ENCODE measurements at regions not wholly inside any gene's neighbourhood (a gene's known extent, or its start where the extent isn't known, plus 50 kb on each side); places are given as distances from the start of the nearest gene placed in this dataset.

- Histone ChIP-seq H3K4me3 (no peak overlapping the region), H3K27ac (no peak overlapping the region), H3K9me2 (ENCODE audit: insufficient read depth) (no peaks in the 10 kb centered on the region; the same call in 1 of the 2 replicates), H3K9me3 (ENCODE audit: low read depth) (no peaks in the 10 kb centered on the region), H3K79me2 (ENCODE audit: insufficient read depth) (no peaks in the 10 kb centered on the region), H3K36me3 (ENCODE audit: low read depth) (no peaks in the 10 kb centered on the region), H3F3A (ENCODE audit: insufficient read depth) (no peaks in the 10 kb centered on the region), H3K4me1 (ENCODE audit: insufficient read depth) (no peaks in the 10 kb centered on the region), H4K20me1 (ENCODE audit: insufficient read depth) (no peaks in the 10 kb centered on the region), H3K4me2 (ENCODE audit: unreplicated experiment) (no peak overlapping the region), H2AFZ (no peak overlapping the region), H3K27me3 (replicated peaks; ENCODE audit: insufficient read depth) (no peaks in the 10 kb centered on the region), H3K9ac (no peak overlapping the region)
- in situ Hi-C loops (cut with MboI), result no loop called here
- TF ChIP-seq EZH2phosphoT487 (IDR thresholded peaks at IDR 0.05; ENCODE audit: insufficient read depth, low read depth), result no peak
- no peak for TF ChIP-seq EZH2 (IDR thresholded peaks at IDR 0.05; ENCODE audit: insufficient read depth, poor library complexity, severe bottlenecking)
- 47 to 56% methylated on average over 10 of the region's 10 CpGs for WGBS, 2 experiments (ENCODE audit: low coverage in 1 of 2, low lambda C conversion rate in 2 of 2, missing lambda C conversion rate in 2 of 2)
- no peak for DNase-seq
These were observed 238.8 kb downstream of the AACS start for GRCh38 chr12:125304029-125304428.

GRCh38 chr12:125305231-125305630 lies 240.0 kb downstream of the AACS start:
- Histone ChIP-seq H3K27ac (no peak overlapping the region), H3K4me1 (ENCODE audit: insufficient read depth) (no peaks in the 10 kb centered on the region), H3K79me2 (ENCODE audit: insufficient read depth) (no peaks in the 10 kb centered on the region), H3K9me3 (ENCODE audit: low read depth) (no peaks in the 10 kb centered on the region), H3K9ac (no peak overlapping the region), H3K9me2 (ENCODE audit: insufficient read depth) (no peaks in the 10 kb centered on the region; the same call in 1 of the 2 replicates), H3K4me3 (no peak overlapping the region), H4K20me1 (ENCODE audit: insufficient read depth) (no peaks in the 10 kb centered on the region), H3F3A (ENCODE audit: insufficient read depth) (no peaks in the 10 kb centered on the region), H2AFZ (no peak overlapping the region), H3K27me3 (replicated peaks; ENCODE audit: insufficient read depth) (no peaks in the 10 kb centered on the region), H3K4me2 (ENCODE audit: unreplicated experiment) (no peak overlapping the region), H3K36me3 (ENCODE audit: low read depth) (no peaks in the 10 kb centered on the region)
- DNase-seq, result no peak
- whole genome bisulfite sequencing, 2 experiments (ENCODE audit: low coverage in 1 of 2, low lambda C conversion rate in 2 of 2, missing lambda C conversion rate in 2 of 2), result 20% methylated on average over 6 of the region's 6 CpGs
- TF ChIP-seq EZH2 (IDR thresholded peaks at IDR 0.05; ENCODE audit: insufficient read depth, poor library complexity, severe bottlenecking) (no peak), EZH2phosphoT487 (IDR thresholded peaks at IDR 0.05; ENCODE audit: insufficient read depth, low read depth) (no peak)
- in situ Hi-C loops (cut with MboI), result no loop called here

GRCh38 chr12:125310461-125310860 lies 245.2 kb downstream of the AACS start:
- no peak overlapping the region for H3K4me3 ChIP-seq
- H4K20me1 ChIP-seq (ENCODE audit: insufficient read depth), result no peaks in the 10 kb centered on the region
- H3K4me1 ChIP-seq (ENCODE audit: insufficient read depth), result no peaks in the 10 kb centered on the region
- TF ChIP-seq EZH2phosphoT487 (IDR thresholded peaks at IDR 0.05; ENCODE audit: insufficient read depth, low read depth), result no peak
- TF ChIP-seq EZH2 (IDR thresholded peaks at IDR 0.05; ENCODE audit: insufficient read depth, poor library complexity, severe bottlenecking), result no peak
- 28 to 35% methylated on average over 8 of the region's 8 CpGs for WGBS, 2 experiments (ENCODE audit: low coverage in 1 of 2, low lambda C conversion rate in 2 of 2, missing lambda C conversion rate in 2 of 2)
- in situ Hi-C loops (cut with MboI), result no loop called here
- no peaks in the 10 kb centered on the region for H3F3A ChIP-seq (ENCODE audit: insufficient read depth)
- H3K9me3 ChIP-seq (ENCODE audit: low read depth), result no peaks in the 10 kb centered on the region
- no peak overlapping the region for H2AFZ ChIP-seq
- no peaks in the 10 kb centered on the region for H3K79me2 ChIP-seq (ENCODE audit: insufficient read depth)
- no peaks in the 10 kb centered on the region; the same call in 1 of the 2 replicates for H3K9me2 ChIP-seq (ENCODE audit: insufficient read depth)
- no peaks in the 10 kb centered on the region for H3K27me3 ChIP-seq (replicated peaks; ENCODE audit: insufficient read depth)
- no peak overlapping the region for H3K27ac ChIP-seq
- no peak overlapping the region for H3K4me2 ChIP-seq (ENCODE audit: unreplicated experiment)
- no peak for DNase-seq
- H3K9ac ChIP-seq, result no peak overlapping the region
- no peaks in the 10 kb centered on the region for H3K36me3 ChIP-seq (ENCODE audit: low read depth)

- H3F3A ChIP-seq (ENCODE audit: insufficient read depth), result no peaks in the 10 kb centered on the region
- no peak for TF ChIP-seq EZH2 (IDR thresholded peaks at IDR 0.05; ENCODE audit: insufficient read depth, poor library complexity, severe bottlenecking)
- no peak for TF ChIP-seq EZH2phosphoT487 (IDR thresholded peaks at IDR 0.05; ENCODE audit: insufficient read depth, low read depth)
- in situ Hi-C loops (cut with MboI), result no loop called here
- no peaks in the 10 kb centered on the region for H4K20me1 ChIP-seq (ENCODE audit: insufficient read depth)
- no peaks in the 10 kb centered on the region for H3K36me3 ChIP-seq (ENCODE audit: low read depth)
- H3K4me2 ChIP-seq (ENCODE audit: unreplicated experiment), result no peak overlapping the region
- no peaks in the 10 kb centered on the region for H3K4me1 ChIP-seq (ENCODE audit: insufficient read depth)
- WGBS, 2 experiments (ENCODE audit: low coverage in 1 of 2, low lambda C conversion rate in 2 of 2, missing lambda C conversion rate in 2 of 2), result 34 to 45% methylated on average over 7 of the region's 7 CpGs
- H3K27me3 ChIP-seq (replicated peaks; ENCODE audit: insufficient read depth), result no peaks in the 10 kb centered on the region
- no peak overlapping the region for H3K27ac ChIP-seq
- H2AFZ ChIP-seq, result no peak overlapping the region
- no peak overlapping the region for H3K4me3 ChIP-seq
- H3K79me2 ChIP-seq (ENCODE audit: insufficient read depth), result no peaks in the 10 kb centered on the region
- no peaks in the 10 kb centered on the region; the same call in 1 of the 2 replicates for H3K9me2 ChIP-seq (ENCODE audit: insufficient read depth)
- H3K9ac ChIP-seq, result no peak overlapping the region
- H3K9me3 ChIP-seq (ENCODE audit: low read depth), result no peaks in the 10 kb centered on the region
- no peak for DNase-seq
These were observed 245.8 kb downstream of the AACS start for GRCh38 chr12:125311050-125311449.

- no peak overlapping the region for H3K4me3 ChIP-seq
- TF ChIP-seq EZH2phosphoT487 (IDR thresholded peaks at IDR 0.05; ENCODE audit: insufficient read depth, low read depth) (no peak), EZH2 (IDR thresholded peaks at IDR 0.05; ENCODE audit: insufficient read depth, poor library complexity, severe bottlenecking) (no peak)
- no peaks in the 10 kb centered on the region for H3K27me3 ChIP-seq (replicated peaks; ENCODE audit: insufficient read depth)
- 35 to 41% methylated on average over 3 of the region's 3 CpGs for WGBS, 2 experiments (ENCODE audit: low coverage in 1 of 2, low lambda C conversion rate in 2 of 2, missing lambda C conversion rate in 2 of 2)
- H3K9ac ChIP-seq, result no peak overlapping the region
- H3K9me3 ChIP-seq (ENCODE audit: low read depth), result no peaks in the 10 kb centered on the region
- H3F3A ChIP-seq (ENCODE audit: insufficient read depth), result no peaks in the 10 kb centered on the region
- H3K79me2 ChIP-seq (ENCODE audit: insufficient read depth), result no peaks in the 10 kb centered on the region
- in situ Hi-C loops (cut with MboI), result no loop called here
- no peaks in the 10 kb centered on the region for H3K36me3 ChIP-seq (ENCODE audit: low read depth)
- H4K20me1 ChIP-seq (ENCODE audit: insufficient read depth), result no peaks in the 10 kb centered on the region
- no peak overlapping the region for H3K4me2 ChIP-seq (ENCODE audit: unreplicated experiment)
- DNase-seq, result no peak
- no peaks in the 10 kb centered on the region for H3K9me2 ChIP-seq (ENCODE audit: insufficient read depth)
- no peak overlapping the region for H2AFZ ChIP-seq
- no peak overlapping the region for H3K27ac ChIP-seq
- no peaks in the 10 kb centered on the region for H3K4me1 ChIP-seq (ENCODE audit: insufficient read depth)
These were observed 247.2 kb downstream of the AACS start for GRCh38 chr12:125312471-125312870.

All from GM23248 (cell line).